H9 (cell line): ENCODE measurements at regions not wholly inside any gene's neighbourhood (a gene's known extent, or its start where the extent isn't known, plus 50 kb on each side); places are given as distances from the start of the nearest gene placed in this dataset.

Experiments used
- DNase-seq: peaks from one replicate; pipeline ENCODE4 v3.0.0-alpha.2; 2017
- H2AFZ ChIP-seq: one replicate; pipeline ENCODE4 v1.6.1; 2013; ENCODE audit warnings: mild to moderate bottlenecking, low read length, control low read depth, moderate library complexity
- H2AK5ac ChIP-seq: 2 replicates; pipeline ENCODE4 v1.6.1; 2013; ENCODE audit warnings: low read length, control low read depth, mixed read lengths; ENCODE audit not compliant: insufficient read length
- H2BK120ac ChIP-seq: one replicate; pipeline ENCODE4 v1.6.1; 2013; ENCODE audit warnings: low read depth, mild to moderate bottlenecking, low read length, control low read depth, inconsistent platforms; ENCODE audit not compliant: poor library complexity, severe bottlenecking
- H2BK12ac ChIP-seq: 2 replicates; pipeline ENCODE4 v1.6.1; 2013; ENCODE audit warnings: low read length, control low read depth, mixed read lengths, low read depth; ENCODE audit not compliant: insufficient read length
- H2BK15ac ChIP-seq: 2 replicates; pipeline ENCODE4 v1.6.1; 2013; ENCODE audit warnings: low read depth, low read length, control low read depth
- H2BK20ac ChIP-seq: one replicate; pipeline ENCODE4 v1.6.1; 2013; ENCODE audit warnings: low read depth, mild to moderate bottlenecking, low read length, control low read depth, inconsistent platforms; ENCODE audit not compliant: poor library complexity, severe bottlenecking
- H2BK5ac ChIP-seq: 2 replicates; pipeline ENCODE4 v1.6.1; 2013; ENCODE audit warnings: low read length, control low read depth, mixed read lengths; ENCODE audit not compliant: insufficient read length
- H3K14ac ChIP-seq: 2 replicates; pipeline ENCODE4 v1.6.1; 2013; ENCODE audit warnings: low read length, control low read depth; ENCODE audit not compliant: insufficient read depth
- H3K18ac ChIP-seq: 2 replicates; pipeline ENCODE4 v1.6.1; 2013; ENCODE audit warnings: low read depth, mild to moderate bottlenecking, mixed read lengths, low read length, control low read depth; ENCODE audit not compliant: insufficient read length
- H3K23ac ChIP-seq: 2 replicates; pipeline ENCODE4 v1.6.1; 2013; ENCODE audit warnings: low read length, control low read depth, mixed read lengths, low read depth; ENCODE audit not compliant: insufficient read length
- H3K23me2 ChIP-seq: 2 replicates; pipeline ENCODE4 v1.6.1; 2013; ENCODE audit warnings: low read depth, mild to moderate bottlenecking, mixed read lengths, low read length, control low read depth; ENCODE audit not compliant: insufficient read length, poor library complexity, severe bottlenecking
- H3K27ac ChIP-seq: 2 replicates; pipeline ENCODE4 v1.5.1; 2013; ENCODE audit warnings: low read length, control low read depth, mixed read lengths, low read depth; ENCODE audit not compliant: insufficient read length
- H3K27me3 ChIP-seq: 2 replicates; pipeline ENCODE4 v1.6.1; 2013; ENCODE audit warnings: low read length, control low read depth, inconsistent platforms; ENCODE audit not compliant: insufficient read depth
- H3K4ac ChIP-seq: 2 replicates; pipeline ENCODE4 v1.6.1; 2013; ENCODE audit warnings: low read depth, mild to moderate bottlenecking, control low read depth, inconsistent platforms, low read length, moderate library complexity
- H3K4me1 ChIP-seq: 2 replicates; pipeline ENCODE4 v1.6.1; 2013; ENCODE audit warnings: low read length, control low read depth, inconsistent platforms; ENCODE audit not compliant: insufficient read depth
- H3K4me2 ChIP-seq: 2 replicates; pipeline ENCODE4 v1.6.1; 2013; ENCODE audit warnings: low read length, control low read depth, mixed read lengths; ENCODE audit not compliant: insufficient read length, insufficient read depth
- H3K56ac ChIP-seq: 2 replicates; pipeline ENCODE4 v1.6.1; 2013; ENCODE audit warnings: low read depth, mild to moderate bottlenecking, mixed read lengths, low read length, control low read depth; ENCODE audit not compliant: insufficient read length
- H3K79me1 ChIP-seq: 2 replicates; pipeline ENCODE4 v1.6.1; 2013; ENCODE audit warnings: low read depth, mild to moderate bottlenecking, moderate library complexity, low read length, control low read depth, inconsistent platforms; ENCODE audit not compliant: insufficient read depth, poor library complexity, severe bottlenecking
- H3K79me2 ChIP-seq: 2 replicates; pipeline ENCODE4 v1.6.1; 2013; ENCODE audit warnings: low read length, control low read depth, inconsistent platforms; ENCODE audit not compliant: insufficient read depth
- H3K9ac ChIP-seq: 2 replicates; pipeline ENCODE4 v1.6.1; 2013; ENCODE audit warnings: low read length, control low read depth, mixed read lengths; ENCODE audit not compliant: insufficient read length; ENCODE audit errors: extremely low read depth
- H3K9me3 ChIP-seq: one replicate; pipeline ENCODE4 v1.6.1; 2013; ENCODE audit warnings: low read depth, low read length, inconsistent platforms; ENCODE audit not compliant: control insufficient read depth
- H3T11ph ChIP-seq: one replicate; pipeline ENCODE4 v1.6.1; 2013; ENCODE audit warnings: mild to moderate bottlenecking, low read length, control low read depth, inconsistent platforms
- H4K20me1 ChIP-seq: one replicate; pipeline ENCODE4 v1.6.1; 2013; ENCODE audit not compliant: control insufficient read depth, insufficient read length, insufficient read depth
- H4K5ac ChIP-seq: 2 replicates; pipeline ENCODE4 v1.6.1; 2013; ENCODE audit warnings: low read depth, mild to moderate bottlenecking, mixed read lengths, low read length, control low read depth; ENCODE audit not compliant: insufficient read length
- H4K8ac ChIP-seq: replicated peaks from 2 replicates; pipeline ENCODE4 v1.6.1; 2013; ENCODE audit warnings: low read length, control low read depth, mixed read lengths, low read depth; ENCODE audit not compliant: insufficient read length
- H4K91ac ChIP-seq: 2 replicates; pipeline ENCODE4 v1.6.1; 2013; ENCODE audit warnings: low read depth, mild to moderate bottlenecking, moderate library complexity, mixed read lengths, low read length, control low read depth; ENCODE audit not compliant: insufficient read length
- H3K27ac Mint-ChIP-seq, 3 experiments: 2 replicates in 2 of 3; 3 replicates in 1 of 3; pipeline ENCODE4 v1.8.0; 2020 to 2021; ENCODE audit warnings: mixed read lengths in 3 of 3, mild to moderate bottlenecking in 1 of 3, moderate library complexity in 1 of 3
- H3K27me3 Mint-ChIP-seq: 2 replicates; pipeline ENCODE4 v1.8.0; 2021; ENCODE audit warnings: low read depth, mild to moderate bottlenecking, moderate library complexity, mixed read lengths
- H3K36me3 Mint-ChIP-seq, 3 experiments: 2 replicates in 2 of 3; 3 replicates in 1 of 3; pipeline ENCODE4 v1.8.0; 2020 to 2021; ENCODE audit warnings: low read depth in 3 of 3, mixed read lengths in 3 of 3; ENCODE audit not compliant: insufficient read depth in 1 of 3
- H3K4me1 Mint-ChIP-seq, 2 experiments: 2 replicates each; pipeline ENCODE4 v1.8.0; 2020; ENCODE audit warnings: mixed read lengths in 2 of 2
- H3K4me3 Mint-ChIP-seq, 2 experiments: 2 replicates in 1 of 2; 3 replicates in 1 of 2; pipeline ENCODE4 v1.8.0; 2020 to 2021; ENCODE audit warnings: mild to moderate bottlenecking in 2 of 2, mixed read lengths in 2 of 2, moderate library complexity in 1 of 2
- H3K9me3 Mint-ChIP-seq, 2 experiments: 2 replicates in 1 of 2; 3 replicates in 1 of 2; pipeline ENCODE4 v1.8.0; 2020; ENCODE audit warnings: mild to moderate bottlenecking in 2 of 2, mixed read lengths in 2 of 2, moderate library complexity in 1 of 2
- WGBS: extraction: QIAGEN DNeasy Blood & Tissue Kit; methylation state at CpG from one replicate; pipeline ENCODE4 v1.1.7; 2013; ENCODE audit warnings: missing lambda C conversion rate, low lambda C conversion rate, mixed read lengths; ENCODE audit not compliant: insufficient read length; ENCODE audit errors: extremely low coverage; 5-methylcytosine and 5-hydroxymethylcytosine counted together
- TF ChIP-seq, protein P1 (sequence below): fragments of 200-600 bp; sonication (generic); conservative IDR thresholded peaks from 3 replicates; pipeline ENCODE4 v1.8.0; 2021; ENCODE audit warnings: antibody characterized with exemption, mild to moderate bottlenecking

DNA sequence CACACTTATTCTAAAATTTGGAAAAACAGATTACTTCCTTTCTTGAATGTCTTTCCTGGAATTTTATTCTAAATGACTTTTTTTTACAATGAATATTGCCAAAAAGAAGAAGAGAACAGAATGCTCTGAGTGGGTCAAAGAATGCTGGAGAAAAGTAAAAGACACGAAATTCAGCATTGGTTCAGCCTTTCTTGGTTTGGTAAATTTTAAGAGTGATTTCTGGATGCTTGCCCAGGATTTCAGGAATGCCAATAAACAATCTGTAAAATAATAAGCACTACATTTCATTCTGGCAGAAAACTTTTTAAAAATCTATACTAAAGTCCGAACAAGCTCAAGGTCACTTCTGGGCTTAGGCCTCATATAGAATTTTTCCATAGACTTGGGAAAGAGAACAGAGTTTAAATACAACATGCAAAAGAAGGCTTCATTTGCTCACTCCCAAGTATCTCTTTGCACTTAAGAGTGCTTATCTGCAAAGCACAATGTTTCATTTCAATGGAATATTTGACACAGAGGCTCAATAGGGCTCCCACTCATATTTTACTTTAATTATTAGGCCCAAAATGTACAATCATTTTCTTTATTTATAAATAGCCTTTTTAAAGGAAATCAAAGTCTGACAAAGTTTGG, 359.5 kb upstream of the ANKRD30A start:
- Histone ChIP-seq H2BK120ac (no peak overlapping the region), H2BK12ac (no peak overlapping the region), H3K23me2 (no peaks in the 10 kb centered on the region), H3K27ac (no peak overlapping the region), H4K5ac (no peak overlapping the region), H2BK20ac (no peak overlapping the region), H3K4me2 (no peak overlapping the region), H4K91ac (no peak overlapping the region), H2BK15ac (no peak overlapping the region), H2AK5ac (no peak overlapping the region), H3K9me3 (no peaks in the 10 kb centered on the region), H4K20me1 (no peaks in the 10 kb centered on the region), H3K79me1 (no peaks in the 10 kb centered on the region), H3K18ac (no peak overlapping the region), H3K56ac (no peak overlapping the region), H3K14ac (no peak overlapping the region), H3K4ac (no peak overlapping the region), H3K23ac (no peak overlapping the region), H3K9ac (no peak overlapping the region), H3K27me3 (no peaks in the 10 kb centered on the region), H3T11ph (no peak overlapping the region), H3K4me1 (no peaks in the 10 kb centered on the region), H3K79me2 (no peaks in the 10 kb centered on the region), H2BK5ac (no peak overlapping the region), H4K8ac (no peak overlapping the region), H2AFZ (no peak overlapping the region)
- Mint-ChIP-seq H3K4me1 (no peaks in the 10 kb centered on the region), H3K36me3 (no peaks in the 10 kb centered on the region), H3K9me3 (no peaks in the 10 kb centered on the region), H3K4me3 (no peak overlapping the region), H3K27ac (no peak overlapping the region), H3K27me3 (no peaks in the 10 kb centered on the region)
- no CpG with 5 or more reads among the region's 2 CpGs for WGBS
- TF ChIP-seq, protein P1, sequence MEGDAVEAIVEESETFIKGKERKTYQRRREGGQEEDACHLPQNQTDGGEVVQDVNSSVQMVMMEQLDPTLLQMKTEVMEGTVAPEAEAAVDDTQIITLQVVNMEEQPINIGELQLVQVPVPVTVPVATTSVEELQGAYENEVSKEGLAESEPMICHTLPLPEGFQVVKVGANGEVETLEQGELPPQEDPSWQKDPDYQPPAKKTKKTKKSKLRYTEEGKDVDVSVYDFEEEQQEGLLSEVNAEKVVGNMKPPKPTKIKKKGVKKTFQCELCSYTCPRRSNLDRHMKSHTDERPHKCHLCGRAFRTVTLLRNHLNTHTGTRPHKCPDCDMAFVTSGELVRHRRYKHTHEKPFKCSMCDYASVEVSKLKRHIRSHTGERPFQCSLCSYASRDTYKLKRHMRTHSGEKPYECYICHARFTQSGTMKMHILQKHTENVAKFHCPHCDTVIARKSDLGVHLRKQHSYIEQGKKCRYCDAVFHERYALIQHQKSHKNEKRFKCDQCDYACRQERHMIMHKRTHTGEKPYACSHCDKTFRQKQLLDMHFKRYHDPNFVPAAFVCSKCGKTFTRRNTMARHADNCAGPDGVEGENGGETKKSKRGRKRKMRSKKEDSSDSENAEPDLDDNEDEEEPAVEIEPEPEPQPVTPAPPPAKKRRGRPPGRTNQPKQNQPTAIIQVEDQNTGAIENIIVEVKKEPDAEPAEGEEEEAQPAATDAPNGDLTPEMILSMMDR, result no peak
- DNase-seq, result no peak
